ENCODE measurements at regions not wholly inside any gene's neighbourhood (a gene's known extent, or its start where the extent isn't known, plus 50 kb on each side); places are given as distances from the start of the nearest gene placed in this dataset.

DNA sequence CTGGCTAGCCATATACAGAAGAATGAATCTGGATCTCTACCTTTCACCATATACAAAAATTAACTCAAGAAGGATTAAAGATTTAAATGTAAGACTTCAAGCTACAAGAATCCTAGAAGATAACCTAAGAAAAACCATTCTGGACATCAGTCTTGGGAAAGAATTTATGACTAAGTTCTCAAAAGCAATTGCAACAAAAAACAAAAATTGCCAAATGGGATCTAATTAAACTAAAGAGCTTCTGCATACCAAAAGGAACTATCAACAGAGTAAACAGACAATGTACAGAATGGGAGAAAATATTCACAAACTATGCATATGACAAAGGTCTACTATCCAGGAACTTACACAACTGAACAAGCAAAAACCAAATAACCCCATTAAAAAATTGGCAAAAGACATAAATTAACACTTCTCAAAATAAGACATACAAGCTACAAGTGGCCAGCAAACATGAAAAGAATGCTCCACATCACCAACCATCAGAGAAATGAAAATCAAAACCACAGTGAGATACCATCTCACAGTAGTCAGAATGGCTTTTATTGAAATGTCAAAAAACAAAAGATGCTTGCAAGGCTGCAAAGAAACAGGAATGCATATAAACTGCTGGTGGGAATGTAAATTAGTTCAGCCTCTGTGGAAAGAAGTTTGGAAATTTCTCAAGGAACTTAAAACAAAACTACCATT is 66.8 kb upstream of the RSPO3 start:
- TF ChIP-seq RBAK (tag by site-specific recombination; IDR thresholded peaks at IDR 0.05) = no peak
- TF ChIP-seq, protein P1, sequence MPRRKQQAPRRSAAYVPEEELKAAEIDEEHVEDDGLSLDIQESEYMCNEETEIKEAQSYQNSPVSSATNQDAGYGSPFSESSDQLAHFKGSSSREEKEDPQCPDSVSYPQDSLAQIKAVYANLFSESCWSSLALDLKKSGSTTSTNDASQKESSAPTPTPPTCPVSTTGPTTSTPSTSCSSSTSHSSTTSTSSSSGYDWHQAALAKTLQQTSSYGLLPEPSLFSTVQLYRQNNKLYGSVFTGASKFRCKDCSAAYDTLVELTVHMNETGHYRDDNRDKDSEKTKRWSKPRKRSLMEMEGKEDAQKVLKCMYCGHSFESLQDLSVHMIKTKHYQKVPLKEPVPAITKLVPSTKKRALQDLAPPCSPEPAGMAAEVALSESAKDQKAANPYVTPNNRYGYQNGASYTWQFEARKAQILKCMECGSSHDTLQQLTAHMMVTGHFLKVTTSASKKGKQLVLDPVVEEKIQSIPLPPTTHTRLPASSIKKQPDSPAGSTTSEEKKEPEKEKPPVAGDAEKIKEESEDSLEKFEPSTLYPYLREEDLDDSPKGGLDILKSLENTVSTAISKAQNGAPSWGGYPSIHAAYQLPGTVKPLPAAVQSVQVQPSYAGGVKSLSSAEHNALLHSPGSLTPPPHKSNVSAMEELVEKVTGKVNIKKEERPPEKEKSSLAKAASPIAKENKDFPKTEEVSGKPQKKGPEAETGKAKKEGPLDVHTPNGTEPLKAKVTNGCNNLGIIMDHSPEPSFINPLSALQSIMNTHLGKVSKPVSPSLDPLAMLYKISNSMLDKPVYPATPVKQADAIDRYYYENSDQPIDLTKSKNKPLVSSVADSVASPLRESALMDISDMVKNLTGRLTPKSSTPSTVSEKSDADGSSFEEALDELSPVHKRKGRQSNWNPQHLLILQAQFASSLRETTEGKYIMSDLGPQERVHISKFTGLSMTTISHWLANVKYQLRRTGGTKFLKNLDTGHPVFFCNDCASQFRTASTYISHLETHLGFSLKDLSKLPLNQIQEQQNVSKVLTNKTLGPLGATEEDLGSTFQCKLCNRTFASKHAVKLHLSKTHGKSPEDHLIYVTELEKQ (tag by site-specific recombination; IDR thresholded peaks at IDR 0.05; ENCODE audit: borderline replicate concordance) = no peak
- TF ChIP-seq EGR2 (tag by site-specific recombination; IDR thresholded peaks at IDR 0.05; ENCODE audit: low read depth) = no peak
- TF ChIP-seq, protein P2, sequence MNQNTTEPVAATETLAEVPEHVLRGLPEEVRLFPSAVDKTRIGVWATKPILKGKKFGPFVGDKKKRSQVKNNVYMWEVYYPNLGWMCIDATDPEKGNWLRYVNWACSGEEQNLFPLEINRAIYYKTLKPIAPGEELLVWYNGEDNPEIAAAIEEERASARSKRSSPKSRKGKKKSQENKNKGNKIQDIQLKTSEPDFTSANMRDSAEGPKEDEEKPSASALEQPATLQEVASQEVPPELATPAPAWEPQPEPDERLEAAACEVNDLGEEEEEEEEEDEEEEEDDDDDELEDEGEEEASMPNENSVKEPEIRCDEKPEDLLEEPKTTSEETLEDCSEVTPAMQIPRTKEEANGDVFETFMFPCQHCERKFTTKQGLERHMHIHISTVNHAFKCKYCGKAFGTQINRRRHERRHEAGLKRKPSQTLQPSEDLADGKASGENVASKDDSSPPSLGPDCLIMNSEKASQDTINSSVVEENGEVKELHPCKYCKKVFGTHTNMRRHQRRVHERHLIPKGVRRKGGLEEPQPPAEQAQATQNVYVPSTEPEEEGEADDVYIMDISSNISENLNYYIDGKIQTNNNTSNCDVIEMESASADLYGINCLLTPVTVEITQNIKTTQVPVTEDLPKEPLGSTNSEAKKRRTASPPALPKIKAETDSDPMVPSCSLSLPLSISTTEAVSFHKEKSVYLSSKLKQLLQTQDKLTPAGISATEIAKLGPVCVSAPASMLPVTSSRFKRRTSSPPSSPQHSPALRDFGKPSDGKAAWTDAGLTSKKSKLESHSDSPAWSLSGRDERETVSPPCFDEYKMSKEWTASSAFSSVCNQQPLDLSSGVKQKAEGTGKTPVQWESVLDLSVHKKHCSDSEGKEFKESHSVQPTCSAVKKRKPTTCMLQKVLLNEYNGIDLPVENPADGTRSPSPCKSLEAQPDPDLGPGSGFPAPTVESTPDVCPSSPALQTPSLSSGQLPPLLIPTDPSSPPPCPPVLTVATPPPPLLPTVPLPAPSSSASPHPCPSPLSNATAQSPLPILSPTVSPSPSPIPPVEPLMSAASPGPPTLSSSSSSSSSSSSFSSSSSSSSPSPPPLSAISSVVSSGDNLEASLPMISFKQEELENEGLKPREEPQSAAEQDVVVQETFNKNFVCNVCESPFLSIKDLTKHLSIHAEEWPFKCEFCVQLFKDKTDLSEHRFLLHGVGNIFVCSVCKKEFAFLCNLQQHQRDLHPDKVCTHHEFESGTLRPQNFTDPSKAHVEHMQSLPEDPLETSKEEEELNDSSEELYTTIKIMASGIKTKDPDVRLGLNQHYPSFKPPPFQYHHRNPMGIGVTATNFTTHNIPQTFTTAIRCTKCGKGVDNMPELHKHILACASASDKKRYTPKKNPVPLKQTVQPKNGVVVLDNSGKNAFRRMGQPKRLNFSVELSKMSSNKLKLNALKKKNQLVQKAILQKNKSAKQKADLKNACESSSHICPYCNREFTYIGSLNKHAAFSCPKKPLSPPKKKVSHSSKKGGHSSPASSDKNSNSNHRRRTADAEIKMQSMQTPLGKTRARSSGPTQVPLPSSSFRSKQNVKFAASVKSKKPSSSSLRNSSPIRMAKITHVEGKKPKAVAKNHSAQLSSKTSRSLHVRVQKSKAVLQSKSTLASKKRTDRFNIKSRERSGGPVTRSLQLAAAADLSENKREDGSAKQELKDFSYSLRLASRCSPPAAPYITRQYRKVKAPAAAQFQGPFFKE (tag by site-specific recombination; IDR thresholded peaks at IDR 0.05; ENCODE audit: borderline replicate concordance) = no peak
- Histone ChIP-seq H3K4me3 (ENCODE audit: low read depth, low read length) (no peak overlapping the region), H3K9me3 (ENCODE audit: control insufficient read depth, insufficient read depth, low read depth, low read length) (no peaks in the 10 kb centered on the region), H3K4me1 (ENCODE audit: control insufficient read depth, insufficient read depth, low read length) (0 out of 2 replicates have a peak, but pooled peaks cover 2% of the 10 kb centered on the region), H3K36me3 (ENCODE audit: control insufficient read depth in 2 of 2, insufficient read depth in 1 of 2, low read length in 2 of 2) (no peaks in the 10 kb centered on the region), H3K27ac (ENCODE audit: extremely low read depth, low read depth, low read length) (no peak overlapping the region)
- ChIA-PET CTCF (interaction anchor here (0.6 to 1.0 kb wide), 3 partner anchors 199 to 394 kb away, joined by 3 read pairs; no protein-coding TSS in a partner anchor), POLR2A (no interaction called here)

DNA sequence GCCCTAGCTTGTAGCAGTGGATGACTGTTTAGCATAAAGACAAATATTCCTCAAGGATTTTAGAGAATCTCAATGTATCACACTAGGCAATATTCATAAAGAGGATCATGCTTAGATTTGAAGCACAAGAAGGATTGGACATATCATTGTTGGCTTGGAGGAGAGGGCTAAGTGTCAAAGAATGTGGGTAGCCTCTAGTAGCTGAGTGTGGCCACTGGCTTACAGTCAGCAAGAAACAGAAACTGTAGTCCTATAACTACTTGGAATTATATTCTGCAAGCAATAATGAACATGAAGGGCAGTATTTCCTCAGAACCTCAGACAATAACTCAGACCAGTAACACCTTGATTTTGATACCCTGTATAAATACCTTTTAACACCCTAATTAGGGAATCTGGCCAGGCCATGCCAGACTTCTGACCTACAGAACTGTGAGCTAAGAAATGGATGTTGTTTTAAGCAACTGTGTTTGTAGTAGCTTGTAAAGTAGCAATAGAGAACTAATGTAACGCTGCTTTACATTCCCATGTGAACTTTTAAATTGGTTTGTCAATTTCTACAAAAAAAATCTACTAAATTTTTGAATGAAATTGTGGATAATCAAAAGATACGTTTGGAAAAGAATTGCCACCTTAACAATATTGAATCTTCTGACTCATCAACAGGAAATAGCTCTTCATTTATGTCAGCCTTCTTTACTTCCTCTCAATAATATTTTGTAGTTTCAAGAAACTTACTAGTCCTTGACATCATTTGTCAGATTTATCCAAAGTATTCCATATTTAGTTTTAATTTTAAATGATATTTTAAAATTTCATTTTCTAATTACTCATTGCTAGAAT is 65.2 kb upstream of the RSPO3 start:
- Histone ChIP-seq H3K9me3 (ENCODE audit: control insufficient read depth, insufficient read depth, low read depth, low read length) (no peaks in the 10 kb centered on the region), H3K4me1 (ENCODE audit: control insufficient read depth, insufficient read depth, low read length) (0 out of 2 replicates have a peak, but pooled peaks cover 2% of the 10 kb centered on the region), H3K36me3 (ENCODE audit: control insufficient read depth in 2 of 2, insufficient read depth in 1 of 2, low read length in 2 of 2) (no peaks in the 10 kb centered on the region), H3K27ac (ENCODE audit: extremely low read depth, low read depth, low read length) (no peak overlapping the region), H3K4me3 (ENCODE audit: low read depth, low read length) (no peak overlapping the region)
- no peak for TF ChIP-seq ZNF530 (tag by site-specific recombination; IDR thresholded peaks at IDR 0.05; ENCODE audit: low read depth)
- no peak for TF ChIP-seq PRDM1 (tag by site-specific recombination; IDR thresholded peaks at IDR 0.05)
- TF ChIP-seq, protein P3, sequence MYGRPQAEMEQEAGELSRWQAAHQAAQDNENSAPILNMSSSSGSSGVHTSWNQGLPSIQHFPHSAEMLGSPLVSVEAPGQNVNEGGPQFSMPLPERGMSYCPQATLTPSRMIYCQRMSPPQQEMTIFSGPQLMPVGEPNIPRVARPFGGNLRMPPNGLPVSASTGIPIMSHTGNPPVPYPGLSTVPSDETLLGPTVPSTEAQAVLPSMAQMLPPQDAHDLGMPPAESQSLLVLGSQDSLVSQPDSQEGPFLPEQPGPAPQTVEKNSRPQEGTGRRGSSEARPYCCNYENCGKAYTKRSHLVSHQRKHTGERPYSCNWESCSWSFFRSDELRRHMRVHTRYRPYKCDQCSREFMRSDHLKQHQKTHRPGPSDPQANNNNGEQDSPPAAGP (tag by site-specific recombination; IDR thresholded peaks at IDR 0.05) = no peak
- no peak for TF ChIP-seq KLF9 (tag by site-specific recombination; IDR thresholded peaks at IDR 0.05; ENCODE audit: low read depth)
- TF ChIP-seq KLF1 (tag by site-specific recombination; IDR thresholded peaks at IDR 0.05) = no peak
- no peak for TF ChIP-seq ZNF16 (tag by site-specific recombination; IDR thresholded peaks at IDR 0.05; ENCODE audit: low read depth)
- no peak for TF ChIP-seq YY2 (tag by site-specific recombination; IDR thresholded peaks at IDR 0.05)
- TF ChIP-seq, protein P4, sequence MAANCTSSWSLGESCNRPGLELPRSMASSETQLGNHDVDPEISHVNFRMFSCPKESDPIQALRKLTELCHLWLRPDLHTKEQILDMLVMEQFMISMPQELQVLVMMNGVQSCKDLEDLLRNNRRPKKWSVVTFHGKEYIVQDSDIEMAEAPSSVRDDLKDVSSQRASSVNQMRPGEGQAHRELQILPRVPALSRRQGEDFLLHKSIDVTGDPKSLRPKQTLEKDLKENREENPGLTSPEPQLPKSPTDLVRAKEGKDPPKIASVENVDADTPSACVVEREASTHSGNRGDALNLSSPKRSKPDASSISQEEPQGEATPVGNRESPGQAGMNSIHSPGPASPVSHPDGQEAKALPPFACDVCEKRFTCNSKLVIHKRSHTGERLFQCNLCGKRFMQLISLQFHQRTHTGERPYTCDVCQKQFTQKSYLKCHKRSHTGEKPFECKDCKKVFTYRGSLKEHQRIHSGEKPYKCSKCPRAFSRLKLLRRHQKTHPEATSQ (tag by site-specific recombination; IDR thresholded peaks at IDR 0.05) = no peak
- no peak for TF ChIP-seq EGR2 (tag by site-specific recombination; IDR thresholded peaks at IDR 0.05; ENCODE audit: low read depth)
- TF ChIP-seq REPIN1 (tag by site-specific recombination; IDR thresholded peaks at IDR 0.05; ENCODE audit: low read depth) = no peak
- no peak for TF ChIP-seq ZNF610 (tag by site-specific recombination; IDR thresholded peaks at IDR 0.05; ENCODE audit: borderline replicate concordance)
- TF ChIP-seq OSR2 (tag by site-specific recombination; IDR thresholded peaks at IDR 0.05) = no peak
- TF ChIP-seq ZNF558 (tag by site-specific recombination; IDR thresholded peaks at IDR 0.05) = no peak
- no peak for TF ChIP-seq ZNF76 (tag by site-specific recombination; IDR thresholded peaks at IDR 0.05; ENCODE audit: borderline replicate concordance, low read depth)
- no peak for TF ChIP-seq KLF10 (tag by site-specific recombination; IDR thresholded peaks at IDR 0.05)
- TF ChIP-seq ZNF132 (tag by site-specific recombination; IDR thresholded peaks at IDR 0.05; ENCODE audit: borderline replicate concordance) = no peak
- ChIA-PET POLR2A (no interaction called here), CTCF (no interaction called here)

Measured in HEK293 (cell line).